ENCODE measurements at regions not wholly inside any gene's neighbourhood (a gene's known extent, or its start where the extent isn't known, plus 50 kb on each side); places are given as distances from the start of the nearest gene placed in this dataset.

- no peak for TF ChIP-seq CTCF (conservative IDR thresholded peaks at IDR 0.05; ENCODE audit: low read depth, low read length)
- TF ChIP-seq EZH2 (IDR thresholded peaks at IDR 0.05; ENCODE audit: borderline replicate concordance, low read depth, low read length, poor library complexity, severe bottlenecking): no peak
- intact Hi-C loops (cut with micrococcal nuclease; ENCODE audit: unreplicated experiment): no loop called here
- H3K4me1 ChIP-seq (ENCODE audit: insufficient read depth, low read length, poor library complexity, severe bottlenecking): no peaks in the 10 kb centered on the region
- no peaks in the 10 kb centered on the region for H3K27me3 ChIP-seq (replicated peaks; ENCODE audit: insufficient read depth, low read depth, low read length, poor library complexity)
- no peak overlapping the region for H3K4me3 ChIP-seq (ENCODE audit: low read depth, low read length, poor library complexity, severe bottlenecking)
- no peak for DNase-seq (ENCODE audit: low spot score)
- H3K36me3 ChIP-seq (ENCODE audit: insufficient read depth, low read length, poor library complexity, severe bottlenecking): no peaks in the 10 kb centered on the region
- CTCF ChIA-PET: no interaction called here
- POLR2A ChIA-PET (ENCODE audit: low non-redundant PET): no interaction called here
- peaks cover 11% of the 10 kb centered on the region for H3K9me3 ChIP-seq (ENCODE audit: low read depth, low read length, poor library complexity, severe bottlenecking)
- H3K27ac ChIP-seq (ENCODE audit: low read depth, low read length, poor library complexity, severe bottlenecking): no peak overlapping the region
- no TSS peak for BruUV-seq (replicated peaks)
Observed at GRCh38 chr18:25650201-25650941, 298.4 kb upstream of the ZNF521 start.

- H3K36me3 ChIP-seq (ENCODE audit: insufficient read depth, low read length, poor library complexity, severe bottlenecking): no peaks in the 10 kb centered on the region
- intact Hi-C loops (cut with micrococcal nuclease; ENCODE audit: unreplicated experiment): no loop called here
- H3K4me1 ChIP-seq (ENCODE audit: insufficient read depth, low read length, poor library complexity, severe bottlenecking): no peaks in the 10 kb centered on the region
- no TSS peak for BruUV-seq (replicated peaks)
- ChIA-PET CTCF (no interaction called here), POLR2A (ENCODE audit: low non-redundant PET) (no interaction called here)
- H3K27me3 ChIP-seq (replicated peaks; ENCODE audit: insufficient read depth, low read depth, low read length, poor library complexity): no peaks in the 10 kb centered on the region
- H3K9me3 ChIP-seq (ENCODE audit: low read depth, low read length, poor library complexity, severe bottlenecking): peaks cover 11% of the 10 kb centered on the region
- no peak overlapping the region for H3K27ac ChIP-seq (ENCODE audit: low read depth, low read length, poor library complexity, severe bottlenecking)
- TF ChIP-seq CTCF (conservative IDR thresholded peaks at IDR 0.05; ENCODE audit: low read depth, low read length): no peak
- no peak for TF ChIP-seq EZH2 (IDR thresholded peaks at IDR 0.05; ENCODE audit: borderline replicate concordance, low read depth, low read length, poor library complexity, severe bottlenecking)
- no peak for DNase-seq (ENCODE audit: low spot score)
- no peak overlapping the region for H3K4me3 ChIP-seq (ENCODE audit: low read depth, low read length, poor library complexity, severe bottlenecking)
Observed at GRCh38 chr18:25648716-25649260, 296.8 kb upstream of the ZNF521 start.

GRCh38 chr18:25647404-25647803, 295.4 kb upstream of the ZNF521 start:
- DNase-seq (ENCODE audit: low spot score): no peak
- Histone ChIP-seq H3K9me3 (ENCODE audit: low read depth, low read length, poor library complexity, severe bottlenecking) (peaks cover 15% of the 10 kb centered on the region), H3K27ac (ENCODE audit: low read depth, low read length, poor library complexity, severe bottlenecking) (no peak overlapping the region), H3K27me3 (replicated peaks; ENCODE audit: insufficient read depth, low read depth, low read length, poor library complexity) (no peaks in the 10 kb centered on the region), H3K36me3 (ENCODE audit: insufficient read depth, low read length, poor library complexity, severe bottlenecking) (no peaks in the 10 kb centered on the region), H3K4me3 (ENCODE audit: low read depth, low read length, poor library complexity, severe bottlenecking) (no peak overlapping the region), H3K4me1 (ENCODE audit: insufficient read depth, low read length, poor library complexity, severe bottlenecking) (no peaks in the 10 kb centered on the region)
- CTCF ChIA-PET: no interaction called here
- intact Hi-C loops (cut with micrococcal nuclease; ENCODE audit: unreplicated experiment): no loop called here
- no TSS peak for BruUV-seq (replicated peaks)
- no peak for TF ChIP-seq CTCF (conservative IDR thresholded peaks at IDR 0.05; ENCODE audit: low read depth, low read length)
- TF ChIP-seq EZH2 (IDR thresholded peaks at IDR 0.05; ENCODE audit: borderline replicate concordance, low read depth, low read length, poor library complexity, severe bottlenecking): no peak
- POLR2A ChIA-PET (ENCODE audit: low non-redundant PET): no interaction called here

Measured in A673 (cell line).